ENCODE measurements at regions not wholly inside any gene's neighbourhood (a gene's known extent, or its start where the extent isn't known, plus 50 kb on each side); places are given as distances from the start of the nearest gene placed in this dataset.
"Not testable (repeated sequence)": the region's sequence is repeated elsewhere in the genome, so short reads cannot be mapped to it uniquely, and the experiment has no call there.

- H3K4me3 ChIP-seq (ENCODE audit: low read length); DNase-seq (ENCODE audit: low read depth): not testable (repeated sequence)
Measured at GRCh38 chr1:211890091-211890995, 59.8 kb upstream of the LPGAT1 start.

DNA sequence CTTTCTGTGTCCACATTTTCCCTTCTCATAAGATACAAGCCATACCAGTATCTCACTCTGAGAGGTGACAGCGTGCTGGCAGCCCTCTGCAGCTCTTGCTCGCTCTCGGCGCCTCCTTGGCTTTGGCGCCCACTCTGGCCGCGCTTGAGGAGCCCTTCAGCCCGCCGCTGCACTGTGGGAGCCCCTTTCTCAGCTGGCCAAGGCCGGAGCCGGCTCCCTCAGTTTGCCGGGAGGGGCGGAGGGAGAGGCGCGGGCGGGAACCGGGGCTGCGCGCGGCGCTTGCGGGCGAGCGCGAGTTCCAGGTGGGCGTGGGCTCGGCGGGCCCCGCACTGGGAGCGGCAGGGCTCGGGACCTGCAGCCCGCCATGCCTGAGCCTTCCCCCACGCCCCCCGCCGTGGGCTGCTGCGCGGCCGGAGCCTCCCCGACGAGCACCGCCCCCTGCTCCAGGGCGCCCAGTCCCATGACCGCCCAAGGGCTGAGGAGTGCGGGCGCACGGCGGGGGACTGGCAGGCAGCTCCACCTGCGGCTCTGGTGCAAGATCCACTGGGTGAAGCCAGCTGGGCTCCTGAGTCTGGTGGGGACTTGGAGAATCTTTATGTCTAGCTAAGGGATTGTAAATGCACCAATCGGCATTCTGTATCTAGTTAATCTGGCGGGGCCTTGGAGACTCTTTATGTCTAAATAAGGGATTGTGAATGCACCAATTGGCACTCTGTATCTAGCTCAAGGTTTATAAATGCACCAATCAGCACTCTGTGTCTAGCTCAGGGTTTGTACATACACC is 58.9 kb upstream of the LPGAT1 start:
- not testable (repeated sequence) for DNase-seq (ENCODE audit: low read depth); H3K4me3 ChIP-seq (ENCODE audit: low read length)

GRCh38 chr1:211886551-211886950 is 56.0 kb upstream of the LPGAT1 start:
- no peak for TF ChIP-seq CTCF (conservative IDR thresholded peaks at IDR 0.05; ENCODE audit: low read depth, low read length)
- no peak overlapping the region for H3K4me3 ChIP-seq (ENCODE audit: low read length)
- no peak for DNase-seq (ENCODE audit: low read depth)

- peak; percentile 23 for DNase-seq (ENCODE audit: low read depth)
- H3K4me3 ChIP-seq (ENCODE audit: low read length): no peak overlapping the region
- TF ChIP-seq CTCF (conservative IDR thresholded peaks at IDR 0.05; ENCODE audit: low read depth, low read length): no peak
Measured at GRCh38 chr1:211885747-211886522, 55.4 kb upstream of the LPGAT1 start.

DNA sequence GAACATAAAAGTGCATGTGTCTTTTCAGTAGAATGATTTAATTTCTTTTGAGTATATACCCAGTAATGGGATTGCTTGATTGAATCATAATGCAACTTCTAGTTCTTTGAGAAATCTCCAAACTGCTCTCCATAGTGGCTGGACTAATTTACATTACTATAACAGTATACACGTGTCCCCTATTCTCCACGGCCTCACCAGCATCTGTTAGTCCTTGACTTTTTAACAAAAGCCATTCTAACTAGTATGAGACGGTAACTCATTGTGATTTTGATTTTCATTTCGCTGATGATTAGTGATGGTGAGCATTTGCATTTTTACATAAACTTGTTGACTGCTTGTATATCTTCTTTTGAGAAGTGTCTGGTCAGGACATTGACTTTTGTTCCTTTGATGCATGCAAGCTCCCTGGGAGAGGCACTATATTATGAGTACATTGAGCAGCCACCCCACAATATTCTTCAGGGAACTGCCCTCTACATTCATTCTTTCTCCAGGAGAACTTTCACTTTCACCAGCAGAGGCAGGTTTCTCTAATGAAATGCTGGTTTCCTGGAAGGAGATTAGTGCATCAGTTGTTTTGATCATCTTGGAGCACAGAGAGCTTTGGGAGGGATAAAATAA is 51.9 kb upstream of the LPGAT1 start:
- TF ChIP-seq CTCF (conservative IDR thresholded peaks at IDR 0.05; ENCODE audit: low read depth, low read length): no peak
- H3K4me3 ChIP-seq (ENCODE audit: low read length): no peak overlapping the region
- no peak for DNase-seq (ENCODE audit: low read depth)

All from retinal pigment epithelial cell (primary cell).